GM18519 (cell line): ENCODE measurements at regions not wholly inside any gene's neighbourhood (a gene's known extent, or its start where the extent isn't known, plus 50 kb on each side); places are given as distances from the start of the nearest gene placed in this dataset.
"Not testable (repeated sequence)": the region's sequence is repeated elsewhere in the genome, so short reads cannot be mapped to it uniquely, and the experiment has no call there.

Experiments
- ATAC-seq: cut with Tn5 transposase; IDR thresholded peaks from one replicate; pipeline ENCODE4 v1.9.1; 2021; ENCODE audit warnings: mild to moderate bottlenecking, moderate library complexity; ENCODE audit not compliant: unreplicated experiment, low FRiP score

- no peak for ATAC-seq
These were observed 1343.4 kb downstream of the HACE1 start for GRCh38 chr6:103516336-103516735.

GRCh38 chr6:103507052-103507451 lies 1352.7 kb downstream of the HACE1 start:
- no peak for ATAC-seq

- no peak for ATAC-seq
These were observed 1354.6 kb downstream of the HACE1 start for GRCh38 chr6:103505155-103505518.

- ATAC-seq = no peak
These were observed 1355.1 kb downstream of the HACE1 start for GRCh38 chr6:103504501-103505154.

GRCh38 chr6:103496588-103496987 lies 1363.1 kb downstream of the HACE1 start:
- not testable (repeated sequence) for ATAC-seq

- ATAC-seq = no peak
These were observed 1403.1 kb downstream of the HACE1 start for GRCh38 chr6:103456652-103457051.

- no peak for ATAC-seq
These were observed 1404.4 kb downstream of the HACE1 start for GRCh38 chr6:103455275-103455674.

- no peak for ATAC-seq
These were observed 1450.2 kb downstream of the HACE1 start for GRCh38 chr6:103409475-103409874.

- ATAC-seq = no peak
These were observed 1454.4 kb downstream of the HACE1 start for GRCh38 chr6:103405321-103405720.

- no peak for ATAC-seq
These were observed 1454.9 kb downstream of the HACE1 start for GRCh38 chr6:103404799-103405198.

- ATAC-seq = no peak
These were observed 1463.0 kb downstream of the HACE1 start for GRCh38 chr6:103396768-103397167.

- no peak for ATAC-seq
These were observed 1480.4 kb downstream of the HACE1 start for GRCh38 chr6:103379272-103379671.

- ATAC-seq = no peak
These were observed 1492.5 kb downstream of the HACE1 start for GRCh38 chr6:103367212-103367611.

- ATAC-seq = no peak
These were observed 1503.2 kb downstream of the HACE1 start for GRCh38 chr6:103356531-103356930.

GRCh38 chr6:103344554-103345163 lies 1515.1 kb downstream of the HACE1 start:
- no peak for ATAC-seq

- ATAC-seq = no peak
These were observed 1524.3 kb downstream of the HACE1 start for GRCh38 chr6:103335412-103335811.

- no peak for ATAC-seq
These were observed 1532.7 kb downstream of the HACE1 start for GRCh38 chr6:103326760-103327757.

- ATAC-seq = no peak
These were observed 1546.3 kb downstream of the HACE1 start for GRCh38 chr6:103313432-103313831.

- not testable (repeated sequence) for ATAC-seq
These were observed 1565.3 kb downstream of the HACE1 start for GRCh38 chr6:103294376-103294775.

- ATAC-seq = no peak
These were observed 1574.9 kb downstream of the HACE1 start for GRCh38 chr6:103284835-103285234.

GRCh38 chr6:103280417-103280816 lies 1579.3 kb downstream of the HACE1 start:
- ATAC-seq = no peak
